OCI-LY7 (cell line): ENCODE measurements at regions not wholly inside any gene's neighbourhood (a gene's known extent, or its start where the extent isn't known, plus 50 kb on each side); places are given as distances from the start of the nearest gene placed in this dataset.

Experiments used
- BruUV-seq: library from RNA; stranded (reverse); fragments of 400-500 nt; replicated peaks from 2 replicates; lab custom pipeline; 2021; lab: Mats Ljungman, UMichigan
- CTCF ChIA-PET: fragments of 300-600 bp; sonication (Branson Sonifier 250); formaldehyde crosslinking; loops from one replicate; lab custom pipeline; 2022; ENCODE audit warnings: antibody characterized with exemption; ENCODE audit not compliant: unreplicated experiment; lab: Charles Lee
- POLR2A ChIA-PET: fragments of 300-600 bp; sonication (Branson Sonifier 250); formaldehyde crosslinking; loops from one replicate; lab custom pipeline; 2022; ENCODE audit warnings: antibody characterized with exemption; lab: Charles Lee
- DNase-seq: peaks from one replicate; pipeline ENCODE4 v3.0.0-alpha.2; 2015; ENCODE audit warnings: low spot score
- H2AFZ ChIP-seq: fragments of 200-600 bp; sonication (generic), shearing (Covaris generic); 2 replicates; pipeline ENCODE4 v1.6.1; 2014; ENCODE audit warnings: mild to moderate bottlenecking, antibody characterized with exemption, low read length, moderate library complexity
- H3K27ac ChIP-seq: fragments of 200-600 bp; sonication (generic); 2 replicates; pipeline ENCODE4 v1.5.1; 2014; ENCODE audit warnings: mixed run types, low read depth, mild to moderate bottlenecking, moderate library complexity, low read length, inconsistent platforms; ENCODE audit not compliant: poor library complexity, severe bottlenecking
- H3K36me3 ChIP-seq: fragments of 200-600 bp; sonication (generic); 2 replicates; pipeline ENCODE4 v1.6.1; 2014; ENCODE audit warnings: mild to moderate bottlenecking, antibody characterized with exemption, low read length, moderate library complexity, mixed read lengths; ENCODE audit not compliant: insufficient read depth
- H3K4me1 ChIP-seq: fragments of 200-600 bp; sonication (generic); 2 replicates; pipeline ENCODE4 v1.5.1; 2014; ENCODE audit warnings: mild to moderate bottlenecking, low read length; ENCODE audit not compliant: insufficient read depth, poor library complexity, severe bottlenecking
- H3K4me2 ChIP-seq: fragments of 200-600 bp; sonication (generic); 2 replicates; pipeline ENCODE4 v1.6.1; 2014; ENCODE audit warnings: mild to moderate bottlenecking, low read length
- H3K4me3 ChIP-seq: fragments of 200-600 bp; sonication (generic); 2 replicates; pipeline ENCODE4 v1.5.1; 2014; ENCODE audit warnings: mild to moderate bottlenecking, low read depth, low read length; ENCODE audit not compliant: poor library complexity, severe bottlenecking
- H3K79me2 ChIP-seq: fragments of 200-600 bp; sonication (generic); 2 replicates; pipeline ENCODE4 v1.6.1; 2016; ENCODE audit warnings: low read depth, mild to moderate bottlenecking, low read length, moderate library complexity, mixed read lengths; ENCODE audit not compliant: insufficient read depth
- H3K9me2 ChIP-seq: fragments of 200-600 bp; sonication (generic); 2 replicates; pipeline ENCODE4 v1.6.1; 2016; ENCODE audit warnings: mild to moderate bottlenecking, low read length, mixed read lengths; ENCODE audit not compliant: insufficient read depth
- H3K9me3 ChIP-seq: fragments of 200-600 bp; sonication (generic); 2 replicates; pipeline ENCODE4 v1.6.1; 2014; ENCODE audit warnings: mild to moderate bottlenecking, mixed run types, low read length, mixed read lengths
- H4K20me1 ChIP-seq: fragments of 200-600 bp; sonication (generic); 2 replicates; pipeline ENCODE4 v1.6.1; 2014; ENCODE audit warnings: mild to moderate bottlenecking, antibody characterized with exemption, low read length, moderate library complexity, mixed read lengths; ENCODE audit not compliant: insufficient read depth
- EZH2phosphoT487 ChIP-seq: fragments of 200-600 bp; sonication (generic); IDR thresholded peaks from 2 replicates; pipeline ENCODE4 v1.6.1; 2018; ENCODE audit warnings: low read depth, borderline replicate concordance, mild to moderate bottlenecking, mixed run types, antibody characterized with exemption, low read length, moderate library complexity, mixed read lengths
- intact Hi-C: fragments of 100-400 bp; cut with micrococcal nuclease; formaldehyde crosslinking; loops from one replicate; pipeline ENCODE4 v1.10.0; 2022; ENCODE audit not compliant: unreplicated experiment
- TF ChIP-seq, protein P1 (sequence below): fragments of 200-600 bp; sonication (generic); conservative IDR thresholded peaks from 2 replicates; pipeline ENCODE4 v1.5.1; 2014; ENCODE audit warnings: mild to moderate bottlenecking, antibody characterized with exemption, low read length, moderate library complexity, mixed read lengths

DNA sequence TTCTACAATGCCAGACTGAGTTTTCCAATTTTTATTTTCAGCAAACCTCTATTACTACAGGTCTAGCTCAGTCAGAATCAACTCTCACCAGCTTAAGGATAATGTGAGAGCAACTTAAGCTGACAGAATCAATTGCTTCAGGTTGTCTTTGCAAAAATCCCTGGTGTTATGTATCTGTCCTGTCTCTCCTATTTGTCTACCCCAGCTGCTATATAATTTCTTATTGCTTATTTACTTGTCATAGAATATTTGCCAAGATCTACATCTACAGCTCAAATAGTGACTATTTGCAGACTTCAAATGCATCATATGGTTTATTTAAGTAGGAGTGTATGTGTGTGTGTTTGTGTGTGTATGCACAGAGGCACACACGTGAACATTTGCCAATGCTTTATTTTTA, 54.1 kb downstream of the FOXG1 start:
- Histone ChIP-seq H3K79me2 (no peaks in the 10 kb centered on the region), H3K9me2 (no peaks in the 10 kb centered on the region), H3K4me2 (no peak overlapping the region), H3K27ac (no peak overlapping the region), H3K4me1 (no peaks in the 10 kb centered on the region), H4K20me1 (no peaks in the 10 kb centered on the region), H3K36me3 (no peaks in the 10 kb centered on the region), H3K4me3 (no peak overlapping the region), H2AFZ (no peak overlapping the region), H3K9me3 (peaks cover 16% of the 10 kb centered on the region; the same call in 1 of the 2 replicates)
- TF ChIP-seq, protein P1, sequence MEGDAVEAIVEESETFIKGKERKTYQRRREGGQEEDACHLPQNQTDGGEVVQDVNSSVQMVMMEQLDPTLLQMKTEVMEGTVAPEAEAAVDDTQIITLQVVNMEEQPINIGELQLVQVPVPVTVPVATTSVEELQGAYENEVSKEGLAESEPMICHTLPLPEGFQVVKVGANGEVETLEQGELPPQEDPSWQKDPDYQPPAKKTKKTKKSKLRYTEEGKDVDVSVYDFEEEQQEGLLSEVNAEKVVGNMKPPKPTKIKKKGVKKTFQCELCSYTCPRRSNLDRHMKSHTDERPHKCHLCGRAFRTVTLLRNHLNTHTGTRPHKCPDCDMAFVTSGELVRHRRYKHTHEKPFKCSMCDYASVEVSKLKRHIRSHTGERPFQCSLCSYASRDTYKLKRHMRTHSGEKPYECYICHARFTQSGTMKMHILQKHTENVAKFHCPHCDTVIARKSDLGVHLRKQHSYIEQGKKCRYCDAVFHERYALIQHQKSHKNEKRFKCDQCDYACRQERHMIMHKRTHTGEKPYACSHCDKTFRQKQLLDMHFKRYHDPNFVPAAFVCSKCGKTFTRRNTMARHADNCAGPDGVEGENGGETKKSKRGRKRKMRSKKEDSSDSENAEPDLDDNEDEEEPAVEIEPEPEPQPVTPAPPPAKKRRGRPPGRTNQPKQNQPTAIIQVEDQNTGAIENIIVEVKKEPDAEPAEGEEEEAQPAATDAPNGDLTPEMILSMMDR = no peak
- TF ChIP-seq EZH2phosphoT487 = no peak
- no TSS peak for BruUV-seq
- no peak for DNase-seq
- intact Hi-C loops = no loop called here
- ChIA-PET CTCF (no interaction called here), POLR2A (interaction anchor here (0.6 kb wide), 1 partner anchor 10 kb away, joined by 3 read pairs; no protein-coding TSS in a partner anchor)

DNA sequence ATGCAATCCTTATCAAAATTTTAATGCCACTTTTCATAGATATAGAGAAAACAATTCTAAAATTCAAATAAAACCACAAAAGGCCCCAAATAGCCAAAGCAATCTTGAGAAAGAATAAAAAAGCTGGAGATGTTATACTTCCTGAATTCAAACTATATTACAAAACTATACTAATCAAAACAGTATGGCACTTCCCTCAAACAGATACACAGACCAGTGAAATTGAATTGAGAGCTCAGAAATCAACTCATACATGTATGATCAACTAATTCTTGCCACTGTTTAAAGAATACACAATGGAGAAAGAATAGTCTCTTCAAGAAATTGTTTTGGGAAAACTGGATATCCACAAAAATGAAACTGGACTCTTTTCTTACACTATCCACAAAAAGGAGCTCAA, 55.4 kb downstream of the FOXG1 start:
- Histone ChIP-seq H4K20me1 (no peaks in the 10 kb centered on the region), H3K79me2 (no peaks in the 10 kb centered on the region), H3K27ac (no peak overlapping the region), H3K4me3 (no peak overlapping the region), H3K4me2 (no peak overlapping the region), H2AFZ (no peak overlapping the region), H3K4me1 (no peaks in the 10 kb centered on the region), H3K36me3 (no peaks in the 10 kb centered on the region), H3K9me2 (no peaks in the 10 kb centered on the region), H3K9me3 (peaks cover 16% of the 10 kb centered on the region; the same call in 1 of the 2 replicates)
- ChIA-PET CTCF (no interaction called here), POLR2A (interaction anchor here (1.4 kb wide), 1 partner anchor 9 kb away, joined by 4 read pairs; no protein-coding TSS in a partner anchor)
- intact Hi-C loops = no loop called here
- BruUV-seq = no TSS peak
- no peak for DNase-seq
- TF ChIP-seq EZH2phosphoT487 = no peak
- TF ChIP-seq, protein P1 = no peak

DNA sequence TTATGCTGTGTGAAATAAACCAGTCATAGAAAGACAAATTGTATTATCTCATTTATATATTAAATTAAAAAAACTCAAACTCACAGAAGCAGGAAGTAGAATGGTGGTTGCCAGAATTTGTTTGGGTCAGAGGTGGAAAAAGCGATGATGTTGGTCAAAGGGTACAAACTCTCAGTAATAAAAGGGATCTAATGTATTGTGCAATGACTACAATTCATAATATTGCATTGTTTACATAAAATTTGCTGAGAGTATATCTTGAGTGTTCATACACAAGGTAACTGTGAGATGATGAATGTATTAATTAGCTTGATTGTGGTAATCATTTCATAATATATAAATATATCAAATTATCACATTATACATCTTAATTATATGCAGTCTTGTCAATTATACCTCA, 56.7 kb downstream of the FOXG1 start:
- H3K79me2 ChIP-seq = no peaks in the 10 kb centered on the region
- no peaks in the 10 kb centered on the region for H3K36me3 ChIP-seq
- peaks cover 13% of the 10 kb centered on the region; the same call in 1 of the 2 replicates for H3K9me3 ChIP-seq
- DNase-seq = no peak
- H3K4me1 ChIP-seq = no peaks in the 10 kb centered on the region
- ChIA-PET CTCF (no interaction called here), POLR2A (no interaction called here)
- H3K9me2 ChIP-seq = no peaks in the 10 kb centered on the region
- H3K4me3 ChIP-seq = no peak overlapping the region
- H3K27ac ChIP-seq = no peak overlapping the region
- H4K20me1 ChIP-seq = no peaks in the 10 kb centered on the region
- no TSS peak for BruUV-seq
- intact Hi-C loops = no loop called here
- no peak overlapping the region for H2AFZ ChIP-seq
- no peak for TF ChIP-seq EZH2phosphoT487
- TF ChIP-seq, protein P1 = no peak
- no peak overlapping the region for H3K4me2 ChIP-seq
